Esophagus muscularis mucosa (tissue), 3 donors: ENCODE measurements at regions not wholly inside any gene's neighbourhood (a gene's known extent, or its start where the extent isn't known, plus 50 kb on each side); places are given as distances from the start of the nearest gene placed in this dataset.

Experiments
- POLR2A ChIP-seq: fragments of 450-650 bp; IDR thresholded peaks from one replicate; pipeline ENCODE4 v1.6.1; 2017; ENCODE audit warnings: antibody characterized with exemption, moderate library complexity, mild to moderate bottlenecking, low read depth
- TF ChIP-seq, protein P1 (sequence below), 3 experiments: fragments of 200-600 bp in 2 of 3; fragments of 450-650 bp in 1 of 3; sonication (generic) in 2 of 3; IDR thresholded peaks; one replicate each; pipeline ENCODE4 v1.5.1; 2017 to 2019; ENCODE audit warnings: antibody characterized with exemption in 3 of 3, mild to moderate bottlenecking in 2 of 3, moderate library complexity in 1 of 3

DNA sequence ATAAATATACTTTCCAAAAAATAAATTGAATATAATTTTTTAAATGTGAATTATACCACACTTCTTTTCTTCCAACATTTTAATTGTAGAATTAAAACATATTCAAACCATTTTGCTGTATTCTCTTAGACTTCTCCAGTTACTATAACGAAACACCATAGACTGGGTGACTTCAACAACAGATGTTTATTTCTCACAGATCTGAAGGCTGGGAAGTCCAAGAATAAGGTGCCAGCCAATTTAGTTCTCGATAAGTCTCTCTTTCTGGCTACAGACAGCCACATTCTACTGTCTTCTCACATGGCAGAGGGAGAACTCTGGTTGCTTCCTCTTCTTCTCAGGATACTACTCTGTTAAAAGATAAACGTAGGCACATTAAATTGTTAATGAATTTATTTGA, 155.8 kb upstream of the UGT8 start:
- no peak for TF ChIP-seq POLR2A
- TF ChIP-seq, protein P1, sequence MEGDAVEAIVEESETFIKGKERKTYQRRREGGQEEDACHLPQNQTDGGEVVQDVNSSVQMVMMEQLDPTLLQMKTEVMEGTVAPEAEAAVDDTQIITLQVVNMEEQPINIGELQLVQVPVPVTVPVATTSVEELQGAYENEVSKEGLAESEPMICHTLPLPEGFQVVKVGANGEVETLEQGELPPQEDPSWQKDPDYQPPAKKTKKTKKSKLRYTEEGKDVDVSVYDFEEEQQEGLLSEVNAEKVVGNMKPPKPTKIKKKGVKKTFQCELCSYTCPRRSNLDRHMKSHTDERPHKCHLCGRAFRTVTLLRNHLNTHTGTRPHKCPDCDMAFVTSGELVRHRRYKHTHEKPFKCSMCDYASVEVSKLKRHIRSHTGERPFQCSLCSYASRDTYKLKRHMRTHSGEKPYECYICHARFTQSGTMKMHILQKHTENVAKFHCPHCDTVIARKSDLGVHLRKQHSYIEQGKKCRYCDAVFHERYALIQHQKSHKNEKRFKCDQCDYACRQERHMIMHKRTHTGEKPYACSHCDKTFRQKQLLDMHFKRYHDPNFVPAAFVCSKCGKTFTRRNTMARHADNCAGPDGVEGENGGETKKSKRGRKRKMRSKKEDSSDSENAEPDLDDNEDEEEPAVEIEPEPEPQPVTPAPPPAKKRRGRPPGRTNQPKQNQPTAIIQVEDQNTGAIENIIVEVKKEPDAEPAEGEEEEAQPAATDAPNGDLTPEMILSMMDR (IDR thresholded peaks at IDR 0.05) = no peak
